IMR-90 (cell line): ENCODE measurements at regions not wholly inside any gene's neighbourhood (a gene's known extent, or its start where the extent isn't known, plus 50 kb on each side); places are given as distances from the start of the nearest gene placed in this dataset.

Source experiments
- ATAC-seq: fragments of 200-7000 bp; cut with Tn5 transposase; 2 replicates; pipeline ENCODE4 v1.9.1; 2020; ENCODE audit warnings: low read depth, mild to moderate bottlenecking, moderate library complexity
- BruUV-seq: library from RNA; stranded (reverse); fragments of 400-500 nt; replicated peaks from 2 replicates; lab custom pipeline; 2021; lab: Mats Ljungman, UMichigan
- CTCF ChIA-PET: fragments of 300-600 bp; formaldehyde crosslinking; extraction: SDS; loops from one replicate; lab custom pipeline; 2021; ENCODE audit warnings: antibody characterized with exemption; lab: Yijun Ruan, JAX
- POLR2A ChIA-PET: fragments of 300-600 bp; sonication (Branson Sonifier 250); formaldehyde crosslinking; loops from one replicate; lab custom pipeline; 2022; ENCODE audit warnings: antibody characterized with exemption; ENCODE audit not compliant: unreplicated experiment; lab: Charles Lee
- DNase-seq: peaks from one replicate; pipeline ENCODE4 v3.0.0; 2013
- H2AFZ ChIP-seq: replicated peaks from 2 replicates; pipeline ENCODE3; 2013; ENCODE audit warnings: low read length, mild to moderate bottlenecking; ENCODE audit not compliant: poor library complexity
- H2AK5ac ChIP-seq: 2 replicates; pipeline ENCODE4 v1.6.1; 2013; ENCODE audit warnings: low read depth, low read length, inconsistent platforms
- H2AK9ac ChIP-seq: replicated peaks from 2 replicates; pipeline ENCODE3; 2013; ENCODE audit warnings: mild to moderate bottlenecking, low read depth, low read length, moderate library complexity; ENCODE audit not compliant: poor library complexity
- H2BK120ac ChIP-seq: 2 replicates; pipeline ENCODE4 v1.6.1; 2013; ENCODE audit warnings: low read depth, low read length, inconsistent platforms
- H2BK15ac ChIP-seq: 3 replicates; pipeline ENCODE4 v1.6.1; 2013; ENCODE audit warnings: low read depth, low read length, inconsistent platforms
- H2BK20ac ChIP-seq: 2 replicates; pipeline ENCODE4 v1.6.1; 2013; ENCODE audit warnings: low read depth, mild to moderate bottlenecking, inconsistent platforms, low read length, moderate library complexity
- H2BK5ac ChIP-seq: 2 replicates; pipeline ENCODE4 v1.6.1; 2013; ENCODE audit warnings: mild to moderate bottlenecking, low read depth, low read length, inconsistent platforms; ENCODE audit not compliant: poor library complexity, severe bottlenecking
- H3K14ac ChIP-seq: replicated peaks from 2 replicates; pipeline ENCODE4 v1.6.1; 2013; ENCODE audit warnings: low read depth, low read length, inconsistent platforms
- H3K18ac ChIP-seq: 2 replicates; pipeline ENCODE4 v1.6.1; 2013; ENCODE audit warnings: low read depth, low read length, control low read depth
- H3K23ac ChIP-seq: 2 replicates; pipeline ENCODE4 v1.6.1; 2013; ENCODE audit warnings: low read depth, low read length, inconsistent platforms
- H3K27ac ChIP-seq: 2 replicates; pipeline ENCODE4 v1.5.1; 2013; ENCODE audit warnings: mild to moderate bottlenecking, control low read depth, low read length; ENCODE audit not compliant: insufficient read depth
- H3K27me3 ChIP-seq: 2 replicates; pipeline ENCODE4 v1.6.1; 2013; ENCODE audit warnings: low read length; ENCODE audit not compliant: control insufficient read depth, insufficient read depth
- H3K36me3 ChIP-seq: 2 replicates; pipeline ENCODE4 v1.6.1; 2013; ENCODE audit warnings: low read length, mixed read lengths; ENCODE audit not compliant: control insufficient read depth, insufficient read depth
- H3K4ac ChIP-seq: 2 replicates; pipeline ENCODE4 v1.6.1; 2013; ENCODE audit warnings: low read depth, low read length, inconsistent platforms
- H3K4me1 ChIP-seq: 2 replicates; pipeline ENCODE4 v1.6.1; 2013; ENCODE audit warnings: low read length, mixed read lengths; ENCODE audit not compliant: control insufficient read depth, insufficient read depth
- H3K4me2 ChIP-seq: 2 replicates; pipeline ENCODE4 v1.6.1; 2013; ENCODE audit warnings: low read depth, mild to moderate bottlenecking, control low read depth, low read length, moderate library complexity
- H3K4me3 ChIP-seq: 2 replicates; pipeline ENCODE4 v1.5.1; 2013; ENCODE audit warnings: low read depth, mild to moderate bottlenecking, control low read depth, low read length, moderate library complexity; ENCODE audit not compliant: insufficient read depth
- H3K56ac ChIP-seq: 2 replicates; pipeline ENCODE4 v1.6.1; 2013; ENCODE audit warnings: low read length, inconsistent platforms; ENCODE audit not compliant: insufficient read depth; ENCODE audit errors: extremely low read depth
- H3K79me1 ChIP-seq, 2 experiments: 2 replicates each; pipeline ENCODE4 v1.6.1; 2013; ENCODE audit warnings: low read length in 2 of 2, inconsistent platforms in 1 of 2, low read depth in 1 of 2
- H3K9ac ChIP-seq: 2 replicates; pipeline ENCODE4 v1.6.1; 2013; ENCODE audit warnings: low read depth, low read length, control low read depth
- H3K9me1 ChIP-seq: 2 replicates; pipeline ENCODE4 v1.6.1; 2013; ENCODE audit warnings: low read length, inconsistent platforms; ENCODE audit not compliant: insufficient read depth
- H3K9me3 ChIP-seq: 2 replicates; pipeline ENCODE4 v1.6.1; 2013; ENCODE audit warnings: low read length; ENCODE audit not compliant: control insufficient read depth, insufficient read depth
- H4K20me1 ChIP-seq: 2 replicates; pipeline ENCODE4 v1.6.1; 2013; ENCODE audit warnings: low read length, inconsistent platforms; ENCODE audit not compliant: insufficient read depth
- H4K5ac ChIP-seq: 2 replicates; pipeline ENCODE4 v1.6.1; 2013; ENCODE audit warnings: mild to moderate bottlenecking, low read depth, low read length, control low read depth
- H4K8ac ChIP-seq, 2 experiments: 2 replicates each; pipeline ENCODE4 v1.6.1; 2013; ENCODE audit warnings: low read depth in 2 of 2, low read length in 2 of 2, control low read depth in 1 of 2, inconsistent platforms in 1 of 2
- H4K91ac ChIP-seq: 2 replicates; pipeline ENCODE4 v1.6.1; 2013; ENCODE audit warnings: low read depth, low read length, inconsistent platforms; ENCODE audit not compliant: insufficient read depth
- CEBPB ChIP-seq: IDR thresholded peaks from 2 replicates; pipeline ENCODE4 v1.6.1; 2012; ENCODE audit warnings: low read depth, low read length, improper control_type of control experiment
- ELK1 ChIP-seq: fragments of 150-350 bp; IDR thresholded peaks from 2 replicates; pipeline ENCODE4 v1.6.1; 2016; ENCODE audit warnings: low read depth, mild to moderate bottlenecking, low read length, moderate library complexity, borderline replicate concordance
- MAFK ChIP-seq: IDR thresholded peaks from 2 replicates; pipeline ENCODE4 v1.6.1; 2012; ENCODE audit warnings: low read depth, low read length, improper control_type of control experiment
- NFE2L2 ChIP-seq: fragments of 150-350 bp; IDR thresholded peaks from 2 replicates; pipeline ENCODE4 v1.6.1; 2016; ENCODE audit warnings: low read depth, mild to moderate bottlenecking, low read length
- SMC3 ChIP-seq: fragments of 150-350 bp; IDR thresholded peaks from 2 replicates; pipeline ENCODE4 v1.6.1; 2016; ENCODE audit warnings: low read depth, mild to moderate bottlenecking, antibody characterized with exemption, low read length, moderate library complexity
- USF2 ChIP-seq: fragments of 150-350 bp; IDR thresholded peaks from 2 replicates; pipeline ENCODE4 v1.6.1; 2017; ENCODE audit warnings: mild to moderate bottlenecking, antibody characterized with exemption, low read length, low read depth
- WGBS, 2 experiments: methylation state at CpG; one replicate each; pipeline versions ENCODE4 v1.1.5 to v1.1.7; 2013; ENCODE audit warnings: missing lambda C conversion rate in 2 of 2; ENCODE audit not compliant: insufficient read length in 1 of 2; ENCODE audit errors: extremely low coverage in 2 of 2; 5-methylcytosine and 5-hydroxymethylcytosine counted together
- dilution Hi-C: fragments of 300-500 bp; cut with HindIII; formaldehyde crosslinking; loops from one replicate; pipeline ENCODE4 v1.14.3; 2018; ENCODE audit warnings: low sequenced_read_pairs; ENCODE audit not compliant: unreplicated experiment
- in situ Hi-C: fragments of 300-500 bp; cut with MboI; formaldehyde crosslinking; loops from 3 replicates; pipeline ENCODE4 v1.14.3; 2019; ENCODE audit warnings: low sequenced_read_pairs, inconsistent platforms, mixed read lengths
- intact Hi-C: fragments of 100-400 bp; cut with micrococcal nuclease; formaldehyde crosslinking; loops from 2 replicates; pipeline ENCODE4 v1.10.0; 2022

- intact Hi-C loops, result no loop called here
- Histone ChIP-seq H2AK9ac (no peak overlapping the region), H3K18ac (no peak overlapping the region; the same call in 1 of the 2 replicates), H4K8ac (0 out of 4 replicates have a peak overlapping the region, but pooled peaks of 1 of the 2 experiments have one; percentile 40), H2AK5ac (peak overlapping the region; percentile 29; the same call in 1 of the 2 replicates), H3K56ac (no peak overlapping the region), H2BK120ac (peak overlapping the region; percentile 58), H3K9me1 (peaks cover 7% of the 10 kb centered on the region), H4K91ac (peak overlapping the region; percentile 46; the same call in 1 of the 2 replicates), H3K27ac (no peak overlapping the region), H3K4me2 (no peak overlapping the region), H3K79me1 (no peaks in the 10 kb centered on the region), H2BK5ac (no peak overlapping the region), H2BK20ac (peak overlapping the region; percentile 70), H3K36me3 (no peaks in the 10 kb centered on the region), H2AFZ (no peak overlapping the region), H3K27me3 (no peaks in the 10 kb centered on the region), H3K14ac (no peak overlapping the region; the same call in 1 of the 2 replicates), H3K4me3 (no peak overlapping the region), H2BK15ac (peak overlapping the region; percentile 81; the same call in 2 of the 3 replicates), H3K4me1 (peaks cover 11% of the 10 kb centered on the region), H3K9me3 (no peaks in the 10 kb centered on the region), H3K23ac (no peak overlapping the region), H3K9ac (no peak overlapping the region), H4K20me1 (no peaks in the 10 kb centered on the region), H4K5ac (no peak overlapping the region), H3K4ac (peak overlapping the region; percentile 71)
- dilution Hi-C loops, result no loop called here
- WGBS, 2 experiments, result no CpG with 5 or more reads among the region's 5 CpGs
- ChIA-PET CTCF (interaction anchor here (0.8 to 1.4 kb wide), 3 partner anchors 8 to 420 kb away, joined by 4 to 6 read pairs (median 4); partner anchors contain the start of gene FAT4), POLR2A (interaction anchor here (0.6 kb wide), 1 partner anchor 11 kb away, joined by 3 read pairs; no protein-coding TSS in a partner anchor)
- BruUV-seq, result no TSS peak
- in situ Hi-C loops, result no loop called here
- DNase-seq (no peak), ATAC-seq (no peak)
- TF ChIP-seq ELK1, result no peak
- no peak for TF ChIP-seq USF2
- TF ChIP-seq NFE2L2, result no peak
- TF ChIP-seq MAFK, result no peak
- no peak for TF ChIP-seq SMC3
- no peak for TF ChIP-seq CEBPB
Observed at GRCh38 chr4:125734504-125734903, 419.7 kb downstream of the FAT4 start.
